EL (cell line): ENCODE measurements at regions not wholly inside any gene's neighbourhood (a gene's known extent, or its start where the extent isn't known, plus 50 kb on each side); places are given as distances from the start of the nearest gene placed in this dataset.
"Not testable (repeated sequence)": the region's sequence is repeated elsewhere in the genome, so short reads cannot be mapped to it uniquely, and the experiment has no call there.

Experiments used
- DNase-seq: peaks from one replicate; pipeline ENCODE4 v3.0.0-alpha.2; 2016

DNA sequence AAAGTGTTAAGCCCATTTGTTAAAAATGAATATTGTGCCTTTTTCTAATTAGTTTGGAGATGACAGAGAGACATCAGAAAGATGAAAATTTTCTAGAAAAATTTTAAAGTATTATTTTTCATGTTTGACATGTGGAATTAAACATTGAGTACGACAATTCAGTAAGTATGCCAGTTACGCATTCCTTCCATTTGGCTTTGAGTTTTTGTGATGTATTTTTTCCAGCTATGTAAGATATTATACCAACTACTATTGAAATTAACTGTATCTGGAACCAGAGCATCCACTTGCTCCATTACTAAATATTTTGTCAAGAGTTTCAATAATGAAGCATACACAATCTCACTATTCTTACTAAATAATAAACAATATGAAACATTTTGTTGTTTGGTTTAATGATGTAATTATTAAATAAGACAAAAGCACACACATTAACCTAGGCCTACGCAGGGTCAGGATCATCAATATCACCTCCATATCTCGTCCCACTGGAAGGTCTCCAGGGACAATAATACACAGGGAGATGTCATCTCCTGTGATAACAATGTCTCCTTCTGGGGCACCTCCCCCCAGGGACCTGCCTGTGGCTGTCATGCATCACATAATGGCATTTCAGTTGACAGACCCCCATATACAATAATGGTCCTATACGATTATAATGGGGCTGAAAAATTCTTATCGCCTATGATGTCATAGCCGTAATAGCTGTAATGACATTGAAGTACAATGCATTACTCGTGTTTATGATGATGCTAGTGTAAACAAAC is 274.1 kb downstream of the REEP3 start:
- no peak for DNase-seq

DNA sequence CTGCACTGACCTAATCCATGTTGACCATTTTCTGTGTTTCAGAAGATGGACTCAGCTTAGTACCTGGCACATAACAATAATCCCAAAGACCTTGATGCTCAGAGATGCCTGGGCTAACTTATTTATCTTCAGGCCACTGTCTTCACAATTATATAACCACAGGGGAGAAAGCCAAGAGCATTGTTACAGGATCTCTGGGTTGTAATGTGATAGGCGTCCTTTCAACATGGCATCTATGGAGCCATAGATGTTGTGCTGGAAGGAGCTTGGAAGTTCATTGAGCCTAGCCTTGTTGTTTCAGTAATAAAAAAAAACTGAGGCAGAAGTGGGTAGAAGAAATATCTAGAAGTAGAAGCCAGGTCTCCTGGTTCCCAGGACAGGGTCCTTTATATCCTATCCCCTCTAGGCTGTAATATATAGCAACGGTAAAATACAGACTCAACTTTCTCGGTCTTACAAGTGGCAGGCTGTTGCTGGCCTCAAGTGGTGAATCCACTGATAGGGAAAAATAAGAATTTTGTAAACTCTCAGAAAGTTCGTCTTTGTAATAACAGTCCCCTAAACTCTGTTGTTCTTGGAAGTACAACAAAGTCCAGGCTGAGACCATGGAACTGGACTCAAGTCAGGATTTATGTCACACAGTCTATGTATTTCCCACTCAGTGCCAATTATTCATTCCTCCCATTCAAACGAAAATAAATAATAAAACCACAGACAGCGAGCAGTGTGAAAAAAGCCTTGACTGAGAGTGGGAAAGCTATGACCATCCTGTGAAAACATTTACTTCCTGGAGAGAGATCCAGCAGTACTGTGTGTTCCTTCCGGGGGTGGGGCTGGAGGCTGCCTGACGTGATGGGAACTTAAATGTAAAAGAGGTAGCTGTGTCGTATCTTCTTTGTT is 277.6 kb downstream of the REEP3 start:
- peak; percentile 89 for DNase-seq

DNA sequence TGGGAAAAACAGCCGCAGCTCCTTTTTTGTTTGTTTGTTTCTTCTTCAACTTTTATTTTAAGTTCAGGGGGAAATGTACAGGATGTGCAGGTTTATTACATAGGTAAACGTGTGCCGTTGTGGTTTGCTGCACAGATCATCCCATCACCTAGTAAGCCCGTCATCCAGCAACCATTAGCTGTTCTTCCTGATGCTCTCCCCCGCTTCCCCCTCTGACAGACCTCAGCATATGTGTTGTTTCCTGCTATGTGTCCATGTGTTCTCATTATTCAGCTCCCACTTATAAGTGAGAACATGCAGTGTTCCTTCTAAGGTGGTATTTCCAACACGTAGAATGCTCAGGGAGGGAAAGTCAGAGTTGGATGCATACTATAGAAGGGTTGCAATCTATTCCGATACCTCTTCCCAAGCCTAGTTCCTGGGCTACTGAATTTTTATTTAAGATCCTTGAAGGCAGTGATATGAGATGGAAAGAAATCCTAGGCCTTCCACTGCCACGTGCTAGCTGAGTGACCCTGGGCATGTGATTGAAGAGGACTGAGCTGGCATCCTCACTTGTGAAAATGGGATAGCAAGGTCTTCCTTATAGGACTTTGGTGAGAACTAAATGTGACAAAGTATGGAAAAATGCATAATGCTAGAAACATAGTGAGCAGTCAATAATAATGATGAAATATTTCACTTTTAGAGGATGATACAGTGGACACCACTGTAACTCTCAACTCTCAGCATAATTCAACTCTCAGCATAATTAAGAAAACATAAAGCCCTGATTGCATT is 278.5 kb downstream of the REEP3 start:
- DNase-seq, result no peak

DNA sequence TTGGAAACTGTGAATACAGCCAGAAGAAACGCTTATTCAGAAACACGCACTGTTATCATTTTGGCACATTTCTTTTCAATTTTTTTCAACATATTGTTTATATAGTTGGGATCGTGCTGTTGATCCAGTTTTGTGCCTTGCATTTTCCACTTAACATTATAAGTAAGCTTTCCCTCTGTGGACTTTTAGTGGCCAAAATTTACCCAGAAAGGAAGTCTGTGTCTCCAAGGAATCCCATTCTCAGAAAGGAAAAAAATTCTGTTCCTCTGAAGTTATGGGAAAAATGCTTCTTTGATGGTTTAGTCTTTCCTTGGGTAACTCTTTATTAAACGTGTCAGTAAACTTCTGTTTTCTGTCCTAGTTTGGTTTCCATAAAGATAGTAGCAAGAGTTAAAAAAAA is 280.0 kb downstream of the REEP3 start:
- no peak for DNase-seq

DNA sequence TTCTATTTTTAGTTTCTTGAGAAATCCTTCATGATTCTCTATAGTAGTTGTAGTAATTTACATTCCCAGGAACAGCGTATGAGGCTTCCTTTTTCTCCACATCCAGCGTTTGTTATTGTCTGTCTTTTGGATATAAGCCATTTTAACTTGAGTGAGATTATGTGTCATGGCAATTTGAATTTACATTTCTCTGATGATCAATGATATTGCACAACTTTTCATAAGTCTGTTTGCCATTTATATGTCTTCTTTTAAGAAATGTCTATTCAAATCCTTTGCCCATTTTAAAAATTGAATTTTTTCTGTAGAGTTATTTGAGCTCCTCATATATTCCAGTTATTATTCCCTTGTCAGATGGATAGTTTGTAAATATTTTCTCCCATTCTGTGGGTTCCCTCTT is 285.1 kb downstream of the REEP3 start:
- DNase-seq, result no peak

DNA sequence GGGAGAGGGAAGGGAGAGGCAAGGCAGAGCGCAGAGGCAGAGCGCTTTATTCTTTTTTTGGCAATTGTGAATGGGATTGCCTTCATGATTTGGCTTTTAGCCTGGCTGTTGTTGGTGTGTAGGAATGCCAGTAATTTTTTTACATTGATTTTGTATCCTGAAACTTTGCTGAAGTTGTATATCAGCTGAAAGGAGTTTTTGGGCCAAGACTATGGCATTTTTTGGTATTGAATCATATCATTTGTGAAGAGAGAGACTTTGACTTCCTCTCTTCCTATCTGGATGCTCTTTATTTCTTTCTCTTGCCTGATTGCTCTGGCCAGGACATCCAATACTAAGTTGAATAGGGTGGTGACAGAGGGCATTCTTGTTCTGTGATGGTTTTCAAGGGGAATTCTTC is 291.3 kb downstream of the REEP3 start:
- DNase-seq, result no peak

DNA sequence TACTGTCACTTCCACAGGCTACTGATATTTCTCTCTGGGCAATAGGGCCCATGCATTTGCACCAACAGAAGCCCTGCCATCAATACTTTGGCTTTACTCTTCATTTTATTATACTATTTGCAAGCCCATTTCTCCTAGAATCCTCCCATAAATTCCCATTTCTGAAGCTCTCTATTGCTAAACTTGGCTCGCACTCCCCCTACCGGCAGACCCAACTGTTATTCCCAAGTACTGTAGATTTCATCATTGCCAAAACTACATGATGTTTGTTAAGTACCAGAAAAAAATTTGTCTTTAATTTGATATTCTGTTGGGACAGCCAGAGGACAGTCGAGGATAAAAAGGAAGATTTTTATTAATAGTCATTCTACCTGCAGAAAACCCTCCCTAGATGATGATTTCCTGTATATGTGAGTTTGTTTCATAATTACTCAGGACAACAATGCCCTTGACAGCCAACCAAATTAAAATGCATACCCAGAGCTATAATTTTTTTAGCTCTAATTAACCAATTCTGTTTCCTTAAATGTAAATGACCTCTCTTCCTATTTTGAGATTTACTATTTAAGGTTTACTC is 298.6 kb downstream of the REEP3 start:
- peak; percentile 55 for DNase-seq

DNA sequence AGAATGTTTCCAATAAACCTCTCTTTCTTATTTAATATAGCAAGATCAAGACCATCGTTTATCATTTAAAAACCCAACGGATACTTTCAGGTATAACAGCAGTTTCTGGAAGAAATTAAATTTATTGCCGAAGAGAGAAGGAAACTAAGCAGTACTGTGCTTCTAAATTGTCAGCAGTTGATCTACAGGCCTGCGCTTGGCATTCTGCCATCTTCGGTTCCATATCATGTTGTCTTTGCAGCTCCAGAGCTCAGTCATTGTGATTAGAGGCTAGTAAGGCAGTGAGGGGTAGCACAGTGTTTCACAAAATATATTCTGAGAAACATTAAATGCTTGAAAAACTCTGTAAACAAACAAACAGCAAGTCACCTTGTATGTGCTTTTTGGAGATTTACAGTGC is 301.3 kb downstream of the REEP3 start:
- no peak for DNase-seq

DNA sequence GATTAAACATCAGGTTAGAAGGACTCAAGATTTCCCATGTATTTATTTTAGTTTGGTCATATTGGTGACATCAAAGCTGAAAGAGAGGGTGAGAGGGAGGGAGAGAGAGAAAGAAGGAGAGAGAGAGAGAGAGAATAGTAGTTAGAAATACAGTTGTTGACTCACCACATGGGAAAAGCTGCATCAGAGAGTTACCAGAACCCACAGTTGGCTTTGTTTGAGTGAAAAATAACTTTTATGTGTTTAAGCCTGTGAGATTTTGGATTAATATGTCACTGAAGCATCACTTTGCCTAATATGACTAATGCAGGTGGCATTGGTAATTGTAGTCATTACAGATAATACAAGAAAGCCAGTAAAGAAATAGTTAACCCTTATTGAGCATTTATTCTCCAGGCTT is 303.9 kb downstream of the REEP3 start:
- DNase-seq, result no peak

DNA sequence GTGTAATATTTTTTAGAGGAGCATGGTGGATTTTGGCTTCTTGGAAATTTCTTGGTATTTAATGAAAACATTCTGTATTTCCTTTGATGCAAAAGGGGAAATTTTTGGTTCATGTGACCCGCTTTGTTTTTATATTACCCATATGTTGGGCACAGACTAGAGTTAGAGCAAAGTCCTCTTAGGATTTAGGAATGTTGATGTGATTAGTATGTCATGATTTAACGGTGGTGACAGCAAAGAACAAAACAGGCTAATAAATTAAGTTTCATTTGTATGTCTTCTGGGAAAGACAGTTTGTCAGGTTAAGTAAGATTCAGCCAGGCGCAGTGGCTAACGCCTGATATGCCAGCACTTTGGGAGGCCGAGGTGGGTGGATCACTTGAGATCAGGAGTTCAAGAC is 304.6 kb downstream of the REEP3 start:
- no peak for DNase-seq

DNA sequence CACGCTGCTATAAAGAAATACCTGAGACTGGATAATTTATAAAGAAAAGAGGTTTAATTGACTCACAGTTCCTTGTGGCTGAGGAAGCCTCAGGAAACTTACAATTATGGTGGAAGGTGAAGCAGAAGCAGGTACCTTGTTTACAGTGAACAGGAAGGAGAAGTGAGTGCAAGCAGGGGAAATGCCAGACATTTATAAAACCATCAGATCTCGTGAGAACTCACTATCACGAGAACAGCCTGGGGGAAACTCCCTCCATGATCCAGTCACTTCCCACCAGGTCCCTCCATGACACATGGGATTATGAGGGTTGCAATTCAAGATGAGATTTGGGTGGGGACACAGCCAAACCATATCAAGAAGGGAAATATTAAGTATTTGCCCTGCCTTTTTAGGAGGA is 305.8 kb downstream of the REEP3 start:
- DNase-seq, result not testable (repeated sequence)

DNA sequence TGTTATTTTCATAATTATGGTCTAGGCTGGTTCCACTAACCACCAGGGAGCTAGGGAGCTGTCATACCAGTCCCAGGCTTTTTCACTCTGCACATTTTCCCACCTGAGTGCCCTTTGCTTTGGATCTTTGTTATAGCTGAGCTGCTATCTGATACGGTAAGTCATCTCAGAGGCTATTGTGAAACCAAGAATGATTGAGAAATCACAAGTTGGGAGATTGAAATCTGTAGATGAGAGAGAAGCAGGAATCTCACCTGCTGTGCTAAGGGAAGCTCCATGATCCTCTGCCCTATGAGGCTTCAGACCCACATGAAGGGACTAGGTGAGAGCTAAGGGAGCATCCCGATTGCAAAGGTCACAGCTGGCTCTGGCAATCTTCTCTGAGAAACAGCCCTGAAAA is 307.8 kb downstream of the REEP3 start:
- no peak for DNase-seq

DNA sequence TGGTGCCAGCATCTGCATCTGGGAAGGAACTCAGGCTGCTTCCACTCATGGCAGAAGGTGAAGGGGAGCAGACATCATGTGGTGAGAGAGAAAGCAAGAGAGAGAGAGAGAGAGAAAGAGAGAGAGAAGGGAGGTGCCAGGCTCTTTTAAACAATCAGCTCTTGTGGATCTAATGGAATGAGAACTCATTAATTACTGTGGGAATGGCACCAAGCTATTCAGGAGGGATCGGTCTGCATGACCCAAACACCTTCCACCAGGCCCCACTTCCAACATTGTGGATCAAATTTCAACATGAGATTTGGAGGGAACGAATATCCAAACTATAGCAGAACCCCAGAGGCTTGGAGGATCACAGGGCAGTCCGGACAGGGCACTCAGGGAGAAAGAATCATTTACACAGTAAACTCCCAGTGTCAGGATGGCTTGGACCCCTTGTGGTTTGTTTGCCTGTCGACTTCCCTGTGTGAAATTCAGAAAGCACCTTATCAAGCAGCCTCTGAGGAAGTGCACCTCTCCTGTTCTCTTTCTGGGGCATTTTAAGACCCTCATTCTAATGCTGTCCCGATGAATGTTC is 308.5 kb downstream of the REEP3 start:
- no peak for DNase-seq

DNA sequence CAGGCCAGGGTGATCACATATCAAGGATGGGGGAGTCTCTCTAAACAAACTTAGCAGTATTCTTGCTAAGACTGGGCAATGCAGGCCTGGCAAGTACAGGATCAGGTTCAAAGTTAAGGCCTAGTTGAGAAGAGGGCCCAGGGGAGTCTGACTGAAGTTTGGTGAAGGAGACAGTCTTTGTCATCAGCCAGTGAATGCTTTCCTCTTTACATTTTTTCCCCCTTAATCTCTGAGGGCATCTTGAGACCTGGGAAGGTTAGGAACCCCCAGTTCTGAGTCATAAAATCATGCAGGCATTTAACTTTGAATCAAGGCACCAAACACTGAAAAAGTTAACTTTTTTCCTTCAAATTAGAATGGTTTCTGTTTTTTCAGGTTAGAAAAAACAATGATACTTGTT is 311.5 kb downstream of the REEP3 start:
- DNase-seq, result no peak

DNA sequence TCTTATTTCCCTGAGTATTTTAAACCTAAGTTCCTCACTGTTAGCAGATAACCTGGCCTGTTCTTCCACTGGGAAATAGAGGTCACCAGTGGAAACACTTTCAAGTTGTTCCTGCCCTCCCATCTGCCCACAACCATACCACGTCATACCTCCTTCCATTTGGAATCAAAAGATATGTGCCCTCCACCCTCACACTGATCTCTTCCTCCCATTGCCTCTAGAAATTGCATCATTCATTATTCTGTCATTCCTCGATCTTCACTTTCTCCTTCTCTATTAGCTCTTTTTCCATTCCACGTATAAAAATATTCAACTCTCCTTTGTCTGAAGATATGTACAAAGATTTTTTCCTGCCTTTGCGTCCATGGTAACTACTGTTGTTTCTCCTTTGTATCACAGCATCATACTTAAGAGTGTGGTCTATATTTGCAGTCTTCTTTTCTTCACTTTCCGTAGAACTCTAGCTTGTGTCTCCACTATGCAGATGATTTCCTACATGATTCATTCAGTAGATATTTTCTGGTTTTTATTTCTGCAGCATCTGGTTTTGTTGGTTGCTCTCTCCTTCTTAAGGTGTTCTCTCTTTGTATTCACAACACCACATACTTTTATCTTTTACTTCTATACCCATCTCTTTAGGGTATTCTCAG is 312.3 kb downstream of the REEP3 start:
- DNase-seq, result no peak

DNA sequence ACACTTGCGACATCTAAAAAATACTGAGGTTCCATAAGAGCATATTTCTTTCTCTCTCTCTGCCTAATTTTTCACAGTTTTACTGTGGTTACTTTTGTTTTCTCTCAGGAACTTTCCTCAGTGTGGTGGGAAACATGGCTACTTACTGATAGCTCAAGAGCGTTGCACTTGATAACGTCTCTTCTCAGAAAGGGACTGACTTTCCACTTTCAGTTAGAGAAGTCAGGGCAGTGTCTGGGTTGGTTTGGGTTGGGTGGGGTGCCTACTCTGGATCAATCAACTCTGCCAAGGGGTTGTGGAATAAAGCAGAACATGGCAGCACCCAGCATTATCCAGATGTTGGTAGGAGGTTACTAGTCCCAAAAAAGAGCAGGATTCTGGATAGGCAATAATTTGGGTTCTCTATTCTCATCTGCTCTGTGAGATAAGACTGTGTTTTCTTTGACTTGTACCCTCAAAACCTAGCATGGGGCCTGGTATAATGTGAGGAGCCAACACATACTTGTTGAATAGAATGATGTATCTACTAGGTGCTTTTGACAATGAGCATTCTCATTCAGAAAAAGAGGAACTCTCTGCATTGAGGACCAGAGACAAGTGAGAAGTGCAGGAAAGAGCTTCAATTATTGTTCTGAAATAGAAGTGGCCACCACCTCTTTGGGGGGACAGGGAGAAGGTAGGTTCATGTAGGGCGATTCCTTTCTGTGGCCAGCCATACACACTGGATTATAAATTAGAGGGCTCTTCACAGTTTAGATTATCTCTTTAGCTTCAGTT is 315.7 kb downstream of the REEP3 start:
- no peak for DNase-seq

DNA sequence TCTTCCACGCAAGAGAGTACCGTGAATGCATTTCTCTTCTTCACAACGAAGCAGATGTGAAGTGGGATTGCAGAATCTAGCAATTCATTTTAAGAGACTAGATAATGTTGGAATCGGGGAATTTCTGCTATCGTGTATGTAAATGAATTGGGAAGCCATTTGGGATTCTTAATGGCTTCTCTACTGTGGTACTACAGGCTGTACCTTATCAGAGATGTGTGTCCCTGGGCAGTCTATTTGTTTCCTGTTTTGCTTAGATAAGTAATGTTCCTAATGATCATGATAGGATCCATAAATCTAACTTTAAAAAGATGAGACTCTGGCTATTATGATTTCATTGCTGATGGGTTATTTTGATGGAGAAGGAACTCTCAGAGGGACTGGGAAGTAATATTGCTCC is 320.6 kb downstream of the REEP3 start:
- no peak for DNase-seq

DNA sequence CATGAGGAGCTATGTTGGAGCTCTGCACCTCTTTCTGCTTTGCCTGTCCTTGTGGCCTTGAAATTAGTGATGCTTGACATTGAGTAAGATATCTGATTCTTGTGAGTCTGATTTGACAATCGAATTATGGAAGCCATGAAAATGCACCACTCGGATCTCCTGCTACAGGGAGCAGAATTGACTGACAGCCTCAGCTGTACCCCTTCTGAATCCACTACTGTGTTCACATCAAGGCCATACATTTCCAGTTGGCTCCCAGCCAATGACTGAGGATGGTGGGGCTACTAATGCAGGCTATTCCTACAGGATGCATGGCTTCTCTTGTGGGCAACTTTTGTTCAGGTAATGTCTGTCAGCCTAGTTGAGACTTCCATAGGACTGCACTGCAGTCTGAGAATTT is 321.9 kb downstream of the REEP3 start:
- no peak for DNase-seq

DNA sequence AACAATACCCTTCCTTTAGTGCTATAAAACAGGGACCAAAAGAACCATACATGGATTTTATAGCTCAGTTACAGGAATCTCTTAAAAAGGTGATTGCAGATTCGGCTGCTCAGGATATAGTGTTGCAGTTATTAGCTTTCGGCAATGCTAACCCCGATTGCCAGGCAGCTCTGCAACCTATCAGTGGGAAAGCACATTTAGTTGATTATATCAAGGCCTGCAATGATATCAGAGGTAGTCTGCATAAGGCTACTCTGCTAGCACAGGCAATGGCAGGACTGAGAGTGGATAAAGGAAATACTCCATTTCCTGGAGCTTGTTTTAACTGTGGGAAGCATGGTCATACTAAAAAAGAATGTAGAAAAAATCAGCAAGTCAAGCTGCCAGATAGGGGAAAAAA is 327.7 kb downstream of the REEP3 start:
- not testable (repeated sequence) for DNase-seq

DNA sequence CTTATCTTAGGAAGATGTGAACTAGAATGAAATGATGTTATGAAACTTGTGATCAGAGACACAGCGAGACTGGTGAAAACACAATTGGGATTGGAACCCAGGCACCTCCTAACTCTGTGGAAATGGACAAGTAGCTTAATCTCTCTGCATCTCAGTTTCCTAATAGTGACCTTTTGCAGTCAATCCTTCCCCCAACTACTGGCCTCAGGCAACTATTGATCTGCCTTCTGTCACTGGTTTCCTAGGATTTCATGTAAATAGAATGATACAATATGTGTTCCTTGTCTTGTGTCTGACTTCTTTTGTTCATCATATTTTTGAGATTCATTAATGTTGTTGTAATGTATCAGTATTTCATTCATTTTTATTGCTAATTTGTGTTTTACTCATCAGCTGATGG is 341.7 kb downstream of the REEP3 start:
- DNase-seq, result no peak

DNA sequence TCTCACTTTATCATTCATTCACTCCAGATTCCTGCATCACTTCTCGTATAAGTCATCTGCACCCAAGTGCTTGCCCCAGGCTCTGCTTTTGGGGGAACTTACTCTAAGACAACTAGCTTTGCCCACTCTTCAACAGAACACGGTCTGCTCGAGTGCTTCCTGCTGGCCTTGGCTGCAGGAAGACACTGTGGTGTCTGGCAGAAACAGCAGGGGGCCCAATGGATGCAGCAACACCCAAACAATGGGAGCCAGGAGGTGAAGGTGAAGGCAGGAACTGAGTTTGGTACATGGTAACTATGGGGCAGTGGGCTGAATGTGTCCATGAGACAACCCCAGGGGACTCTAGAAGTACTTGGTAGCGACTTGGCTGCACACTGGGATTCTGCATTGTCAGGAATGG is 344.0 kb downstream of the REEP3 start:
- no peak for DNase-seq
